ENCODE measurements at regions not wholly inside any gene's neighbourhood (a gene's known extent, or its start where the extent isn't known, plus 50 kb on each side); places are given as distances from the start of the nearest gene placed in this dataset.
A peak's percentile ranks its signal among the peaks of the same experiment; 100 is the strongest.

DNA sequence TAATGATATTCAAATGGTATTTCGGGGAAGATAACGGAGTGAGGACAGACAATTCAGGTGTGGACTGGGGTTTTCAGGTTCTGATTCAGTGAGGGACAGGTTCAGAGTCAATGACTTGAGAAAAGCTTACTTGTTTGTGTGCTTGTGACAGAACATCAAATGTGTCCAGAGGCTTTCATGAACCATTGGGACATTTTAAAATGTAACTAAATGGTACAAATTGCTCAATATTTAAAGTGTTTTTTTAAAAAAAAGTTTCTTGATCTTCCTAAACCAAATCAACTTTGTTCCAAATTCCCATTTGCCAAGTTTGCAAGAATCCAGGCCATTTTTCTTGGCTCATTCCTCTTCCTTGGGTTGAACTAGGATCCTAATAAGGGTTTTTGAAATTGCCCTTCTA is 59.4 kb upstream of the BZW1 start:
- DNase-seq (ENCODE audit: low read depth, low spot score) = no peak

DNA sequence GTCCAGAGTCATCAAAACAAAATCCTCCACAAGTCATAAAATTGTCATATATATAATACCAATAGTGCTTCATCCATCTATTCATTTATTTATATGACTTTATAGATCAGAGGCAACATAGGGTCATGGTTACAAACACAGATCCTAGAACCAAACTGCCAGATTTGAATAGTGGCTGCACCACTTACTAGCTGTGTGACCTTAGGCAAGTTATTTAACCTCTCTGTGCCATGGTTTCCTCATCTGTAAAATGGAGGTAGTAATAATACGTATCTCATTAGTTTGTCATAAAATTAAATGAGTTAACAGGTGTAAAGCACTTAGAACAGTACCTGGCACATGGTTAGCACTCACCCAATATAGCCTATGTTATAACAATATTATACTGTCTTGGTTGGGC is 58.9 kb upstream of the BZW1 start:
- DNase-seq (ENCODE audit: low read depth, low spot score) = no peak

GRCh38 chr2:200756618-200757321 is 54.9 kb upstream of the BZW1 start:
- peak; percentile 32 for DNase-seq (ENCODE audit: low read depth, low spot score)

GRCh38 chr2:200757399-200757798 is 54.3 kb upstream of the BZW1 start:
- DNase-seq (ENCODE audit: low read depth, low spot score) = no peak

DNA sequence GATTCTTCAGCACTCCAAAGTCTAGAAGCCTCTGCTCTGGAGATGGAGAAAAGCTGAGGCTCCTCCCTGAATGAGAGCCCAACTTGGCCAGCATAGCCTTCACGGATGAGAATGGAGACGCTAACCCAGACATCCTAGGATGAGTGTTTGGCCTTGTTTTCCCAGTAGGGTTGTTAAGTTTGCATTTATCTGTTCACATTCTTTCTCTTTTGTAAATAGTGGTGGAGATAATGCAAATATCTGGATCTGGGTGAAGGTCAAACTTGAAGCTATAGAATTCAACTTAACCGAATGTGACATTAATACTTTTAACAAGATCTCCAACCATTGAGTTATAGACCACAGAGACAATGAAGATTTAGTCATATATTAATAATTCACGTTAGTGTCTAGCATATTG is 53.4 kb upstream of the BZW1 start:
- no peak for DNase-seq (ENCODE audit: low read depth, low spot score)

- no peak for DNase-seq (ENCODE audit: low read depth, low spot score)
These were observed 50.4 kb upstream of the BZW1 start for GRCh38 chr2:200761266-200761665.

Data from ELF-1 (cell line).